Omental fat pad (tissue), 3 donors: ENCODE measurements at regions not wholly inside any gene's neighbourhood (a gene's known extent, or its start where the extent isn't known, plus 50 kb on each side); places are given as distances from the start of the nearest gene placed in this dataset. TPM values are rescaled to one million over a fixed set of nuclear protein-coding genes. Genes with fewer than 3 reads are reported as not detected.

Source experiments
- ATAC-seq: fragments of 150-250 bp; one replicate; pipeline ENCODE4 v1.9.1; 2016; ENCODE audit warnings: mild to moderate bottlenecking, moderate library complexity; ENCODE audit not compliant: low FRiP score
- DNase-seq: peaks from one replicate; pipeline ENCODE4 v3.0.0-alpha.2; 2019; ENCODE audit warnings: low spot score
- CTCF ChIP-seq, 3 donors: fragments of 450-650 bp; IDR thresholded peaks; one replicate each; pipeline ENCODE4 v1.5.1; 2016 to 2017; ENCODE audit warnings: antibody characterized with exemption in 3 of 3, mild to moderate bottlenecking in 3 of 3, moderate library complexity in 2 of 3
- small RNA-seq: library from RNA; depleted of rRNA; stranded (forward); fragments of <200 nt; gene quantifications from one replicate; pipeline ENCODE3, GENCODE V24; 2016

- no peak for DNase-seq
- no peak for ATAC-seq
- no peak for TF ChIP-seq CTCF (IDR thresholded peaks at IDR 0.05)
These were observed 50.8 kb upstream of the EDNRA start for GRCh38 chr4:147430111-147430510.

Small RNAs in the stretch of these regions (small RNA-seq; reads per million reads assigned to genes)
- not detected for gene MIR548G
